HEK293 (cell line): ENCODE measurements at regions not wholly inside any gene's neighbourhood (a gene's known extent, or its start where the extent isn't known, plus 50 kb on each side); places are given as distances from the start of the nearest gene placed in this dataset.

Experiments used
- CTCF ChIA-PET: fragments of 350-600 bp; formaldehyde crosslinking; extraction: SDS; loops from one replicate; lab custom pipeline; 2021; ENCODE audit warnings: antibody characterized with exemption; lab: Yijun Ruan, JAX
- POLR2A ChIA-PET: fragments of 300-600 bp; formaldehyde crosslinking; extraction: SDS; loops from one replicate; lab custom pipeline; 2020; ENCODE audit warnings: antibody characterized with exemption, inconsistent platforms; lab: Yijun Ruan, JAX
- H3K27ac ChIP-seq: fragments of 200-500 bp; sonication (Bioruptor generic); 2 replicates; pipeline ENCODE4 v1.5.1; 2014; ENCODE audit warnings: low read depth, low read length, control low read depth, inconsistent platforms; ENCODE audit errors: extremely low read depth
- H3K36me3 ChIP-seq, 2 experiments: fragments of 200-500 bp in 1 of 2; sonication (Bioruptor generic) in 1 of 2; 1 replicate in 1 of 2; 2 replicates in 1 of 2; pipeline ENCODE4 v1.5.1; 2014 to 2017; ENCODE audit warnings: inconsistent platforms in 2 of 2, low read length in 2 of 2; ENCODE audit not compliant: control insufficient read depth in 2 of 2, insufficient read depth in 1 of 2
- H3K4me1 ChIP-seq: fragments of 200-500 bp; sonication (Bioruptor generic); 2 replicates; pipeline ENCODE4 v1.5.1; 2014; ENCODE audit warnings: mild to moderate bottlenecking, low read length, inconsistent platforms; ENCODE audit not compliant: control insufficient read depth, insufficient read depth
- H3K4me3 ChIP-seq: 2 replicates; pipeline ENCODE4 v1.5.1; 2011; ENCODE audit warnings: low read depth, mild to moderate bottlenecking, control low read depth, low read length, moderate library complexity
- H3K9me3 ChIP-seq: fragments of 200-500 bp; sonication (Bioruptor generic); 2 replicates; pipeline ENCODE4 v1.5.1; 2014; ENCODE audit warnings: low read depth, low read length, inconsistent platforms; ENCODE audit not compliant: control insufficient read depth, insufficient read depth
- TCF7L2 ChIP-seq: IDR thresholded peaks from 2 replicates; pipeline ENCODE4 v1.6.1; 2011; ENCODE audit warnings: low read depth, mild to moderate bottlenecking, inconsistent platforms, low read length, moderate library complexity, borderline replicate concordance
- ZBTB1 ChIP-seq: fragments of 450-650 bp; formaldehyde crosslinking; IDR thresholded peaks from 2 replicates; pipeline ENCODE4 v1.5.1; 2016; ENCODE audit warnings: missing biosample characterization, missing genetic modification characterization
- ZNF121 ChIP-seq: fragments of 450-650 bp; formaldehyde crosslinking; IDR thresholded peaks from 2 replicates; pipeline ENCODE4 v1.5.1; 2016; ENCODE audit warnings: missing biosample characterization, missing genetic modification characterization
- ZNF133 ChIP-seq: fragments of 450-650 bp; formaldehyde crosslinking; IDR thresholded peaks from 2 replicates; pipeline ENCODE4 v1.5.1; 2016; ENCODE audit warnings: missing biosample characterization, missing genetic modification characterization
- ZNF19 ChIP-seq: fragments of 450-650 bp; formaldehyde crosslinking; IDR thresholded peaks from 2 replicates; pipeline ENCODE4; 2016; ENCODE audit warnings: missing biosample characterization, missing genetic modification characterization, low read depth
- ZNF391 ChIP-seq: fragments of 450-650 bp; formaldehyde crosslinking; IDR thresholded peaks from 2 replicates; pipeline ENCODE4 v1.5.1; 2016; ENCODE audit warnings: low read depth, missing biosample characterization, missing genetic modification characterization, borderline replicate concordance
- ZNF433 ChIP-seq: fragments of 450-650 bp; formaldehyde crosslinking; IDR thresholded peaks from 2 replicates; pipeline ENCODE4 v1.5.1; 2016; ENCODE audit warnings: missing biosample characterization, missing genetic modification characterization, low read depth
- ZNF48 ChIP-seq: fragments of 450-650 bp; formaldehyde crosslinking; IDR thresholded peaks from 2 replicates; pipeline ENCODE4 v1.5.1; 2016; ENCODE audit warnings: missing biosample characterization, missing genetic modification characterization
- ZNF624 ChIP-seq: fragments of 450-650 bp; formaldehyde crosslinking; IDR thresholded peaks from 2 replicates; pipeline ENCODE4 v1.5.1; 2017; ENCODE audit warnings: missing biosample characterization, missing genetic modification characterization
- ZNF660 ChIP-seq: fragments of 450-650 bp; IDR thresholded peaks from 2 replicates; pipeline ENCODE4 v1.5.1; 2018; ENCODE audit warnings: missing biosample characterization, mild to moderate bottlenecking, missing genetic modification characterization
- ZNF664 ChIP-seq: fragments of 450-650 bp; formaldehyde crosslinking; IDR thresholded peaks from 2 replicates; pipeline ENCODE4 v1.5.1; 2016; ENCODE audit warnings: missing biosample characterization, missing genetic modification characterization
- ZNF677 ChIP-seq: fragments of 450-650 bp; IDR thresholded peaks from 2 replicates; pipeline ENCODE4 v1.5.0; 2018; ENCODE audit warnings: missing biosample characterization, mild to moderate bottlenecking, missing genetic modification characterization, moderate library complexity
- ZNF776 ChIP-seq: fragments of 450-650 bp; formaldehyde crosslinking; IDR thresholded peaks from 2 replicates; pipeline ENCODE4 v1.5.0; 2017; ENCODE audit warnings: missing biosample characterization, missing genetic modification characterization, borderline replicate concordance
- ZNF837 ChIP-seq: fragments of 450-650 bp; formaldehyde crosslinking; IDR thresholded peaks from 2 replicates; pipeline ENCODE4 v1.5.1; 2016; ENCODE audit warnings: missing biosample characterization, missing genetic modification characterization
- TF ChIP-seq, protein P1 (sequence below): fragments of 450-650 bp; formaldehyde crosslinking; IDR thresholded peaks from 2 replicates; pipeline ENCODE4 v1.5.1; 2017; ENCODE audit warnings: missing biosample characterization, missing genetic modification characterization
- TF ChIP-seq, protein P2 (sequence below): fragments of 450-650 bp; formaldehyde crosslinking; IDR thresholded peaks from 2 replicates; pipeline ENCODE4 v1.5.1; 2016; ENCODE audit warnings: missing biosample characterization, missing genetic modification characterization, low read depth
- TF ChIP-seq, protein P3 (sequence below): fragments of 450-650 bp; formaldehyde crosslinking; IDR thresholded peaks from 2 replicates; pipeline ENCODE4 v1.5.1; 2016; ENCODE audit warnings: missing biosample characterization, missing genetic modification characterization, borderline replicate concordance
- TF ChIP-seq, protein P4 (sequence below): fragments of 450-650 bp; formaldehyde crosslinking; IDR thresholded peaks from 2 replicates; pipeline ENCODE4 v1.5.1; 2016; ENCODE audit warnings: missing biosample characterization, missing genetic modification characterization

DNA sequence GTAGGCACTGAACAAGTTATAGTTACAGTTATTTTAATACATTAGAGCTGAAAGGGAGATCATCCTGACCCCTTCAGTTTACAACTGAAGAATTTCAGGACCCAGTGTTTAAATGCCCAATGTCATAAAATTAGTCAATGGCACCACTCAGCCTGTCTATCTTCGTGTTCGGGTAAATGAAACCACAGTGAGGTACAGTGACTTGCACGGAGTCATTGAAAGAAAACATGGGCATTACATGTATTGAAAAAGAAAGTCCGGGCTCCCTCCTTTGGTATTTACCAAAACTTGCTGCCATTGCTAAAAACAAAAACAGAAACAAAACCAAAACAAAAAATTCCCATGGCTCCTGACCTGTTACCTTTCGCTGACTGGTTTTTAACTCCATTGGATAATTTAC is 131.7 kb downstream of the SH2D1A start:
- CTCF ChIA-PET, result no interaction called here
- no peak overlapping the region for H3K4me3 ChIP-seq
- POLR2A ChIA-PET, result no interaction called here

DNA sequence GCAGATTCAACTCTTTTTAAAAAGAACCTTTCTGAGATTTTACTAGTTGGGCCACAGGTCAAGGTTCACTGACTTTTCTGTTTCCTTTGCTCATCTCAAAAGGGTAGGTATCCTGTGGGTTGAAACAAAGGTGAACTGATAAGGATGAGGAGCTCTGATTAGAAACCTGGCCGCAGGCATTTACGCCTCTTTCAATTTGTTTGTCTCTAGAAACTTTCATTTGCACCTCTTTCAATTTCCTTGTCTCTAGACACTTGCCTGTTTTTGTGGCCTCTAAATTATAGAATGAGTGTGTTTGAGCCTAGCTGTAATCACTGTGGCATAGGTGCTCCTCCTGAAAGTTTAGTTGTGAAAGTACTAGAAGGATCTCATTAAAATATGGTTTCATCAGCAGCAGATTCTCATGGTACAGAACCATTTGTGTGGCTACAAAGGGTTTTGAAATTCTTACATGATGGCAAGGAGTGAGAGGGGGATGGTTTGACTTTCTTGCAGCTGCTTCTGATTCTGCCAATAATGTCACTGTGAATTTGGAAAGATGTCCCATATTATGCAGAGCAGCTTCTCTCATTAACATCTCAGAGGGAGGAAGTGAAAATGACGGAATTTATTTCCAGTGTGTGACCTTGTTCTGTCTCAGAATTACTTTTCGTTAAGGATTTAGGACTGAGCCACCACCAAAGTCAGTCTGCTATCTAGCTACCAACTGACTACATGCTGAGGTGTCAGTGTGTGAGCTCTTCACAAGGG is 142.2 kb downstream of the SH2D1A start:
- Histone ChIP-seq H3K36me3 (no peaks in the 10 kb centered on the region), H3K4me1 (no peaks in the 10 kb centered on the region), H3K9me3 (no peaks in the 10 kb centered on the region), H3K4me3 (no peak overlapping the region), H3K27ac (no peak overlapping the region)
- TF ChIP-seq ZNF19 (no peak), ZNF433 (tag by site-specific recombination) (no peak), ZNF133 (tag by site-specific recombination) (no peak), ZNF776 (tag by site-specific recombination) (no peak)
- TF ChIP-seq, protein P1, sequence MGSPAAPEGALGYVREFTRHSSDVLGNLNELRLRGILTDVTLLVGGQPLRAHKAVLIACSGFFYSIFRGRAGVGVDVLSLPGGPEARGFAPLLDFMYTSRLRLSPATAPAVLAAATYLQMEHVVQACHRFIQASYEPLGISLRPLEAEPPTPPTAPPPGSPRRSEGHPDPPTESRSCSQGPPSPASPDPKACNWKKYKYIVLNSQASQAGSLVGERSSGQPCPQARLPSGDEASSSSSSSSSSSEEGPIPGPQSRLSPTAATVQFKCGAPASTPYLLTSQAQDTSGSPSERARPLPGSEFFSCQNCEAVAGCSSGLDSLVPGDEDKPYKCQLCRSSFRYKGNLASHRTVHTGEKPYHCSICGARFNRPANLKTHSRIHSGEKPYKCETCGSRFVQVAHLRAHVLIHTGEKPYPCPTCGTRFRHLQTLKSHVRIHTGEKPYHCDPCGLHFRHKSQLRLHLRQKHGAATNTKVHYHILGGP (tag by site-specific recombination), result no peak
- TF ChIP-seq, protein P2, sequence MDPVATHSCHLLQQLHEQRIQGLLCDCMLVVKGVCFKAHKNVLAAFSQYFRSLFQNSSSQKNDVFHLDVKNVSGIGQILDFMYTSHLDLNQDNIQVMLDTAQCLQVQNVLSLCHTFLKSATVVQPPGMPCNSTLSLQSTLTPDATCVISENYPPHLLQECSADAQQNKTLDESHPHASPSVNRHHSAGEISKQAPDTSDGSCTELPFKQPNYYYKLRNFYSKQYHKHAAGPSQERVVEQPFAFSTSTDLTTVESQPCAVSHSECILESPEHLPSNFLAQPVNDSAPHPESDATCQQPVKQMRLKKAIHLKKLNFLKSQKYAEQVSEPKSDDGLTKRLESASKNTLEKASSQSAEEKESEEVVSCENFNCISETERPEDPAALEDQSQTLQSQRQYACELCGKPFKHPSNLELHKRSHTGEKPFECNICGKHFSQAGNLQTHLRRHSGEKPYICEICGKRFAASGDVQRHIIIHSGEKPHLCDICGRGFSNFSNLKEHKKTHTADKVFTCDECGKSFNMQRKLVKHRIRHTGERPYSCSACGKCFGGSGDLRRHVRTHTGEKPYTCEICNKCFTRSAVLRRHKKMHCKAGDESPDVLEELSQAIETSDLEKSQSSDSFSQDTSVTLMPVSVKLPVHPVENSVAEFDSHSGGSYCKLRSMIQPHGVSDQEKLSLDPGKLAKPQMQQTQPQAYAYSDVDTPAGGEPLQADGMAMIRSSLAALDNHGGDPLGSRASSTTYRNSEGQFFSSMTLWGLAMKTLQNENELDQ, result no peak
- TF ChIP-seq, protein P3, sequence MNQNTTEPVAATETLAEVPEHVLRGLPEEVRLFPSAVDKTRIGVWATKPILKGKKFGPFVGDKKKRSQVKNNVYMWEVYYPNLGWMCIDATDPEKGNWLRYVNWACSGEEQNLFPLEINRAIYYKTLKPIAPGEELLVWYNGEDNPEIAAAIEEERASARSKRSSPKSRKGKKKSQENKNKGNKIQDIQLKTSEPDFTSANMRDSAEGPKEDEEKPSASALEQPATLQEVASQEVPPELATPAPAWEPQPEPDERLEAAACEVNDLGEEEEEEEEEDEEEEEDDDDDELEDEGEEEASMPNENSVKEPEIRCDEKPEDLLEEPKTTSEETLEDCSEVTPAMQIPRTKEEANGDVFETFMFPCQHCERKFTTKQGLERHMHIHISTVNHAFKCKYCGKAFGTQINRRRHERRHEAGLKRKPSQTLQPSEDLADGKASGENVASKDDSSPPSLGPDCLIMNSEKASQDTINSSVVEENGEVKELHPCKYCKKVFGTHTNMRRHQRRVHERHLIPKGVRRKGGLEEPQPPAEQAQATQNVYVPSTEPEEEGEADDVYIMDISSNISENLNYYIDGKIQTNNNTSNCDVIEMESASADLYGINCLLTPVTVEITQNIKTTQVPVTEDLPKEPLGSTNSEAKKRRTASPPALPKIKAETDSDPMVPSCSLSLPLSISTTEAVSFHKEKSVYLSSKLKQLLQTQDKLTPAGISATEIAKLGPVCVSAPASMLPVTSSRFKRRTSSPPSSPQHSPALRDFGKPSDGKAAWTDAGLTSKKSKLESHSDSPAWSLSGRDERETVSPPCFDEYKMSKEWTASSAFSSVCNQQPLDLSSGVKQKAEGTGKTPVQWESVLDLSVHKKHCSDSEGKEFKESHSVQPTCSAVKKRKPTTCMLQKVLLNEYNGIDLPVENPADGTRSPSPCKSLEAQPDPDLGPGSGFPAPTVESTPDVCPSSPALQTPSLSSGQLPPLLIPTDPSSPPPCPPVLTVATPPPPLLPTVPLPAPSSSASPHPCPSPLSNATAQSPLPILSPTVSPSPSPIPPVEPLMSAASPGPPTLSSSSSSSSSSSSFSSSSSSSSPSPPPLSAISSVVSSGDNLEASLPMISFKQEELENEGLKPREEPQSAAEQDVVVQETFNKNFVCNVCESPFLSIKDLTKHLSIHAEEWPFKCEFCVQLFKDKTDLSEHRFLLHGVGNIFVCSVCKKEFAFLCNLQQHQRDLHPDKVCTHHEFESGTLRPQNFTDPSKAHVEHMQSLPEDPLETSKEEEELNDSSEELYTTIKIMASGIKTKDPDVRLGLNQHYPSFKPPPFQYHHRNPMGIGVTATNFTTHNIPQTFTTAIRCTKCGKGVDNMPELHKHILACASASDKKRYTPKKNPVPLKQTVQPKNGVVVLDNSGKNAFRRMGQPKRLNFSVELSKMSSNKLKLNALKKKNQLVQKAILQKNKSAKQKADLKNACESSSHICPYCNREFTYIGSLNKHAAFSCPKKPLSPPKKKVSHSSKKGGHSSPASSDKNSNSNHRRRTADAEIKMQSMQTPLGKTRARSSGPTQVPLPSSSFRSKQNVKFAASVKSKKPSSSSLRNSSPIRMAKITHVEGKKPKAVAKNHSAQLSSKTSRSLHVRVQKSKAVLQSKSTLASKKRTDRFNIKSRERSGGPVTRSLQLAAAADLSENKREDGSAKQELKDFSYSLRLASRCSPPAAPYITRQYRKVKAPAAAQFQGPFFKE (tag by site-specific recombination), result no peak
- CTCF ChIA-PET, result no interaction called here
- POLR2A ChIA-PET, result no interaction called here

More for the DNA sequence above, 131.7 kb downstream of the SH2D1A start:
- no peak for TF ChIP-seq ZNF677 (tag by site-specific recombination)
- TF ChIP-seq ZNF624 (tag by site-specific recombination), result no peak
- TF ChIP-seq, protein P4, sequence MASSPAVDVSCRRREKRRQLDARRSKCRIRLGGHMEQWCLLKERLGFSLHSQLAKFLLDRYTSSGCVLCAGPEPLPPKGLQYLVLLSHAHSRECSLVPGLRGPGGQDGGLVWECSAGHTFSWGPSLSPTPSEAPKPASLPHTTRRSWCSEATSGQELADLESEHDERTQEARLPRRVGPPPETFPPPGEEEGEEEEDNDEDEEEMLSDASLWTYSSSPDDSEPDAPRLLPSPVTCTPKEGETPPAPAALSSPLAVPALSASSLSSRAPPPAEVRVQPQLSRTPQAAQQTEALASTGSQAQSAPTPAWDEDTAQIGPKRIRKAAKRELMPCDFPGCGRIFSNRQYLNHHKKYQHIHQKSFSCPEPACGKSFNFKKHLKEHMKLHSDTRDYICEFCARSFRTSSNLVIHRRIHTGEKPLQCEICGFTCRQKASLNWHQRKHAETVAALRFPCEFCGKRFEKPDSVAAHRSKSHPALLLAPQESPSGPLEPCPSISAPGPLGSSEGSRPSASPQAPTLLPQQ (tag by site-specific recombination), result no peak
- TF ChIP-seq ZNF121 (tag by site-specific recombination), result no peak
- no peak for TF ChIP-seq ZNF837 (tag by site-specific recombination)
- TF ChIP-seq TCF7L2, result no peak
- no peak for TF ChIP-seq ZNF664
- TF ChIP-seq ZNF391 (tag by site-specific recombination), result no peak
- no peak for TF ChIP-seq ZBTB1
- TF ChIP-seq ZNF660, result no peak
- TF ChIP-seq ZNF48 (tag by site-specific recombination), result no peak
- TF ChIP-seq, all 188 proteins: peak for 0
- Histone ChIP-seq H3K27ac (no peak overlapping the region), H3K36me3 (no peaks in the 10 kb centered on the region), H3K4me1 (no peaks in the 10 kb centered on the region), H3K9me3 (no peaks in the 10 kb centered on the region)
